Trophoblast cell (in vitro differentiated cells and primary cell): ENCODE measurements at regions not wholly inside any gene's neighbourhood (a gene's known extent, or its start where the extent isn't known, plus 50 kb on each side); places are given as distances from the start of the nearest gene placed in this dataset.
A peak's percentile ranks its signal among the peaks of the same experiment; 100 is the strongest.

Source experiments
- DNase-seq, 2 donors: peaks; one replicate each; pipeline ENCODE4 v3.0.0-alpha.2; 2016
- H2AFZ ChIP-seq: 2 replicates; pipeline ENCODE4 v1.6.1; 2013; ENCODE audit warnings: low read length, moderate library complexity, mild to moderate bottlenecking; ENCODE audit not compliant: insufficient read depth, poor library complexity
- H2AK5ac ChIP-seq: 2 replicates; pipeline ENCODE4 v1.6.1; 2013; ENCODE audit warnings: mild to moderate bottlenecking, low read length
- H2BK120ac ChIP-seq: 2 replicates; pipeline ENCODE4 v1.6.1; 2013; ENCODE audit warnings: low read length, mild to moderate bottlenecking, moderate library complexity; ENCODE audit not compliant: insufficient read depth, poor library complexity
- H2BK12ac ChIP-seq: 2 replicates; pipeline ENCODE4 v1.6.1; 2013; ENCODE audit warnings: mild to moderate bottlenecking, low read length, moderate library complexity
- H2BK5ac ChIP-seq: 2 replicates; pipeline ENCODE4 v1.6.1; 2013; ENCODE audit warnings: low read length, low read depth, moderate library complexity, mild to moderate bottlenecking; ENCODE audit not compliant: poor library complexity
- H3K14ac ChIP-seq: 2 replicates; pipeline ENCODE4 v1.6.1; 2013; ENCODE audit warnings: mild to moderate bottlenecking, low read length
- H3K18ac ChIP-seq: 2 replicates; pipeline ENCODE4 v1.6.1; 2013; ENCODE audit warnings: mild to moderate bottlenecking, low read length
- H3K23ac ChIP-seq: 2 replicates; pipeline ENCODE4 v1.6.1; 2013; ENCODE audit warnings: low read length
- H3K27ac ChIP-seq: 2 replicates; pipeline ENCODE4 v1.5.1; 2013; ENCODE audit warnings: low read depth, mild to moderate bottlenecking, inconsistent platforms, low read length, moderate library complexity
- H3K27me3 ChIP-seq: 2 replicates; pipeline ENCODE4 v1.6.1; 2013; ENCODE audit warnings: inconsistent platforms, mild to moderate bottlenecking, low read length, moderate library complexity; ENCODE audit not compliant: insufficient read depth
- H3K36me3 ChIP-seq, 2 experiments: 1 replicate in 1 of 2; 2 replicates in 1 of 2; pipeline ENCODE4 v1.6.1; 2013; ENCODE audit warnings: low read length in 2 of 2, mild to moderate bottlenecking in 2 of 2, moderate library complexity in 1 of 2; ENCODE audit not compliant: insufficient read depth in 2 of 2, control insufficient read depth in 1 of 2
- H3K4ac ChIP-seq: 2 replicates; pipeline ENCODE4 v1.6.1; 2013; ENCODE audit warnings: low read depth, mild to moderate bottlenecking, low read length, moderate library complexity
- H3K4me1 ChIP-seq, 2 experiments: 1 replicate in 1 of 2; 2 replicates in 1 of 2; pipeline ENCODE4 v1.6.1; 2013; ENCODE audit warnings: low read length in 2 of 2, mild to moderate bottlenecking in 2 of 2, moderate library complexity in 1 of 2; ENCODE audit not compliant: insufficient read depth in 2 of 2, control insufficient read depth in 1 of 2
- H3K4me2 ChIP-seq: 2 replicates; pipeline ENCODE4 v1.6.1; 2013; ENCODE audit warnings: inconsistent platforms, mild to moderate bottlenecking, low read length, moderate library complexity
- H3K4me3 ChIP-seq: 2 replicates; pipeline ENCODE4 v1.5.1; 2013; ENCODE audit warnings: mild to moderate bottlenecking, low read depth, low read length, inconsistent platforms
- H3K79me1 ChIP-seq: one replicate; pipeline ENCODE4 v1.6.1; 2013; ENCODE audit warnings: low read length
- H3K79me2 ChIP-seq: 2 replicates; pipeline ENCODE4 v1.6.1; 2013; ENCODE audit warnings: low read length, mild to moderate bottlenecking; ENCODE audit not compliant: control insufficient read depth, insufficient read depth, poor library complexity
- H3K9ac ChIP-seq: 2 replicates; pipeline ENCODE4 v1.6.1; 2013; ENCODE audit warnings: mild to moderate bottlenecking, low read length
- H3K9me3 ChIP-seq: 2 replicates; pipeline ENCODE4 v1.6.1; 2013; ENCODE audit warnings: low read depth, mild to moderate bottlenecking, control low read depth, inconsistent platforms, low read length; ENCODE audit not compliant: insufficient read depth
- H4K12ac ChIP-seq: 2 replicates; pipeline ENCODE4 v1.6.1; 2013; ENCODE audit warnings: low read depth, mild to moderate bottlenecking, low read length, moderate library complexity
- H4K8ac ChIP-seq: 2 replicates; pipeline ENCODE4 v1.6.1; 2013; ENCODE audit warnings: low read depth, mild to moderate bottlenecking, low read length, moderate library complexity
- H4K91ac ChIP-seq: one replicate; pipeline ENCODE4 v1.6.1; 2013; ENCODE audit warnings: low read depth, mild to moderate bottlenecking, low read length, moderate library complexity
- WGBS: extraction: QIAGEN DNeasy Blood & Tissue Kit; methylation state at CpG from one replicate; pipeline ENCODE4 v1.1.7; 2013; ENCODE audit warnings: missing lambda C conversion rate; ENCODE audit not compliant: insufficient read length, insufficient coverage; ENCODE audit errors: extremely low coverage; 5-methylcytosine and 5-hydroxymethylcytosine counted together

GRCh38 chr2:183623227-183623626 lies 499.0 kb downstream of the NUP35 start:
- Histone ChIP-seq H3K23ac (no peak overlapping the region), H2BK12ac (no peak overlapping the region), H4K12ac (no peak overlapping the region), H2BK120ac (no peak overlapping the region), H3K9me3 (no peaks in the 10 kb centered on the region), H2AK5ac (no peak overlapping the region), H3K36me3 (no peaks in the 10 kb centered on the region), H3K79me1 (no peaks in the 10 kb centered on the region), H4K8ac (no peak overlapping the region), H3K27ac (no peak overlapping the region), H3K27me3 (no peaks in the 10 kb centered on the region), H3K4me1 (peaks cover 0 to 2% of the 10 kb centered on the region in 2 experiments), H2BK5ac (no peak overlapping the region), H3K4me2 (no peak overlapping the region), H3K4ac (no peak overlapping the region), H3K9ac (no peak overlapping the region), H3K14ac (no peak overlapping the region), H3K4me3 (no peak overlapping the region), H4K91ac (no peak overlapping the region), H2AFZ (no peak overlapping the region), H3K18ac (no peak overlapping the region), H3K79me2 (no peaks in the 10 kb centered on the region)
- no CpG with 5 or more reads among the region's 1 CpG for WGBS
- DNase-seq, result no peak

GRCh38 chr2:183630964-183631363 lies 506.7 kb downstream of the NUP35 start:
- no peaks in the 10 kb centered on the region for H3K79me2 ChIP-seq
- no peak overlapping the region for H3K4ac ChIP-seq
- H3K23ac ChIP-seq, result no peak overlapping the region
- H3K27me3 ChIP-seq, result no peaks in the 10 kb centered on the region
- H3K4me2 ChIP-seq, result no peak overlapping the region
- no peak overlapping the region for H2BK120ac ChIP-seq
- no peaks in the 10 kb centered on the region for H3K9me3 ChIP-seq
- no peak overlapping the region for H3K14ac ChIP-seq
- H2AFZ ChIP-seq, result no peak overlapping the region
- no peak overlapping the region for H3K27ac ChIP-seq
- peak in 1 of 2 donors; percentile 55 for DNase-seq
- no peak overlapping the region for H2BK12ac ChIP-seq
- no peaks in the 10 kb centered on the region for H3K79me1 ChIP-seq
- no peak overlapping the region for H3K4me3 ChIP-seq
- no peak overlapping the region for H3K9ac ChIP-seq
- no peak overlapping the region for H3K18ac ChIP-seq
- no peak overlapping the region for H2BK5ac ChIP-seq
- H2AK5ac ChIP-seq, result no peak overlapping the region
- H4K12ac ChIP-seq, result no peak overlapping the region
- WGBS, result no CpG with 5 or more reads among the region's 2 CpGs
- H3K36me3 ChIP-seq, result no peaks in the 10 kb centered on the region
- H4K8ac ChIP-seq, result no peak overlapping the region
- H4K91ac ChIP-seq, result no peak overlapping the region
- H3K4me1 ChIP-seq, result no peaks in the 10 kb centered on the region

- Histone ChIP-seq H2BK12ac (no peak overlapping the region), H3K36me3 (no peaks in the 10 kb centered on the region), H3K9me3 (no peaks in the 10 kb centered on the region), H2AK5ac (no peak overlapping the region), H4K12ac (no peak overlapping the region), H3K4me2 (no peak overlapping the region), H3K14ac (no peak overlapping the region), H4K91ac (no peak overlapping the region), H3K79me2 (no peaks in the 10 kb centered on the region), H2BK5ac (no peak overlapping the region), H3K18ac (no peak overlapping the region), H3K4me1 (no peaks in the 10 kb centered on the region), H2AFZ (no peak overlapping the region), H3K9ac (no peak overlapping the region), H4K8ac (no peak overlapping the region), H3K27me3 (no peaks in the 10 kb centered on the region), H3K23ac (no peak overlapping the region), H3K4me3 (no peak overlapping the region), H3K79me1 (no peaks in the 10 kb centered on the region), H3K4ac (no peak overlapping the region), H2BK120ac (no peak overlapping the region), H3K27ac (no peak overlapping the region)
- no peak for DNase-seq
- no CpG with 5 or more reads among the region's 1 CpG for WGBS
These were observed 531.9 kb downstream of the NUP35 start for GRCh38 chr2:183656121-183656520.

- Histone ChIP-seq H2BK120ac (no peak overlapping the region), H3K4me1 (peaks cover 0 to 2% of the 10 kb centered on the region in 2 experiments), H3K36me3 (no peaks in the 10 kb centered on the region), H3K27me3 (no peaks in the 10 kb centered on the region), H3K9me3 (no peaks in the 10 kb centered on the region), H4K91ac (no peak overlapping the region), H3K9ac (no peak overlapping the region), H3K79me2 (no peaks in the 10 kb centered on the region), H3K18ac (no peak overlapping the region), H3K4me2 (no peak overlapping the region), H3K27ac (no peak overlapping the region), H3K14ac (no peak overlapping the region), H3K4ac (no peak overlapping the region), H2BK12ac (no peak overlapping the region), H4K8ac (no peak overlapping the region), H3K4me3 (no peak overlapping the region), H2BK5ac (peak overlapping the region; percentile 13), H2AFZ (no peak overlapping the region), H4K12ac (no peak overlapping the region), H3K23ac (no peak overlapping the region), H2AK5ac (no peak overlapping the region), H3K79me1 (no peaks in the 10 kb centered on the region)
- no CpG with 5 or more reads among the region's 3 CpGs for WGBS
- no peak for DNase-seq
These were observed 541.2 kb downstream of the NUP35 start for GRCh38 chr2:183665425-183665824.
